Pons (tissue), 1 donor: ENCODE measurements at regions not wholly inside any gene's neighbourhood (a gene's known extent, or its start where the extent isn't known, plus 50 kb on each side); places are given as distances from the start of the nearest gene placed in this dataset.
A peak's percentile ranks its signal among the peaks of the same experiment; 100 is the strongest.
"Not testable (repeated sequence)": the region's sequence is repeated elsewhere in the genome, so short reads cannot be mapped to it uniquely, and the experiment has no call there.

Experiments used
- DNase-seq: peaks from one replicate; pipeline ENCODE4 v3.0.0-alpha.2; 2016; ENCODE audit warnings: low spot score

DNA sequence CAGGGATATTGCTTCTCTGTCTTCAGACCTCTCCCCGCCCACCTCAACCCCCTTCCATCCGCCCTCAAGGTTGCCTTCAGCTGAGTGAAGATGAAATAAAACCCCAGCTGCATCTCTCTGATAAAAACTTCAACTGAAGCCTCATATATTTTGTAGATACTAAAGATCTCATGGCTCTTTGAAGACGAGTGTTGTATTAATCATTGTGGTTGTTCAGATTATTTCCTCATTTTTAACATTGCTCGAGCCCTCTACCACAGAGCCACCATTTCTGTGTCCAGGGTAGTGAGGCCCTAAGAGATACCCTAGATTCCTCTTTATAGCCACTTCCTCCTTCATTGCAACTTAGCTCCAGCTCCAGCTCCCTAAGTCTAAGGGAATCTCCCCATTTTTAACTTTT lies 312.8 kb upstream of the ZNF507 start:
- no peak for DNase-seq

DNA sequence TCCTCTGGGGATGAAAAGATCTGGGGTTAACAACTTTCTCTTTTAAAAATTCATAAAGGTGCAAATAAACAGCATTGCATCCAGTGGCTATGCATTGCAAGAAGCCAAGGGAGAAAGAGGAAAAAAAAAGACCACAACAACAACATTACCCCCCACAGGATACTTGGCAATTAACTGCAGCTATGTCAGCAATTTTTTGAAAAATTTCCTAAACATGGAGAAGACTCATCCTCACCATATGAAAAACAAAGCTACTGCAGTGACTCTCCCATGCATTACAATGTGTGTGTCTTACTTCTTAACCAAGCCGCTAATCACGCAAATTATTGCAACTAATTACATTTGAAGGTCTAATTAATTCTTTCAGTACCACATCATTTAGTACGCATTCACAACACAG lies 309.8 kb upstream of the ZNF507 start:
- DNase-seq = no peak

DNA sequence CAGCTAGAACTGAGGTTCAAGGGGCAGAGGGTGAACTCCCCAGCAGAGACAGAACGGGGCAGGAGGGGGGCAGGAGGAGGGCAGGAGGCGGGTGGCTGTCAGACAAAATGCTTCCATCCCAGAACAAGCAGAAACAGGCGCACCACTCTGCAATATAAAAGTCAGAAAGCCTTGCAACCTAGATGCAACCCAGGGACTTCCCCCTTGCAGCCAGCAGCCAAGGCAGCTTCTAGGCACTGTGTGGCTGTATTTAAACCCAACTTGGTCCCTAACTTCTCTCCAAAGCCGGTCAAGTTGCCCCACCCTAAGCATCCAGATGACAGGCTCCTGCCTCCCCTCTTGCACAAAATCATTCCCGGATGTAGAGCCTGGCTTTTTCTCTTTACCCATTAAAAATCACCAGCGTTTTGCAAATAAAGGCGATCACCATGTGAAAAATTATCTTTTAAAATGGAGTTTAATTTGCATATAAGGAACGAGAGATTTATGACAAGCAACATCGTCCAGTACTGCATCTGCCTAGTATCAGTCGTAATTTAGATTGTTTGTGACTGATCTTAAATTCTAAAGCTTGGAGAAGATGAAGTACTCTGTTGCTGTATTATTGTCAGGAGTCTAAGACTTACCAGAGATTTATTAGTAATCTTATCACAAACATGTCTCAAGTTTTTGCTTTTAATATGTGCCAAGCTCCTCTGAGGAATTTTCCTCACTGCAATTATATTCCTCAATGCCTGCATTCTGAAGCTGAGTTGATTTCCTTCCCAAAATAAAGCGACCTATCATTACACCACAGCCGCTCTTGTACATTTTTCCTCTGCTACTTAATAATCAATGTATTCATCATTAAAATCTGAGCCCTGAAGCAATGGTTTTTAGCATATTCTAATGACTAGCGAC lies 307.1 kb upstream of the ZNF507 start:
- no peak for DNase-seq

- DNase-seq = no peak
Measured at GRCh38 chr19:32038961-32039360, 306.4 kb upstream of the ZNF507 start.

DNA sequence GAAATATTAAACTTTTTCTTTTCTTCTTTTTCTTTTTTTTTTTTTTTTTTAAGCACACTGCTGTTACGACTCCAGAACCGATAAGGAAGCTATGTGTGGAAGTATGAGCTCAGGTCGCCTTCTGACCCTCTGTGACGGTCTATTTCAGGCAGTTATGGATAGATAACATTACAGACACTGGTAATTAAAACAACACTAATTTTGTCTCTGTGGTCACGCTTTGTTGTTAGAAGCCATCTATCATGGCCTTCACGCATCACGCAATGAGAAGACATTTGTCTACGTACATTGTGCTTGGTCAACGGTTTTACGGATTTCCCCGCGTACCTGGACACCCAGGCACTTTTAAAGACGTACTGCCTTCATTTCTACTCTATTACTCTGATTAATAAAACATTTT lies 306.0 kb upstream of the ZNF507 start:
- DNase-seq = no peak

DNA sequence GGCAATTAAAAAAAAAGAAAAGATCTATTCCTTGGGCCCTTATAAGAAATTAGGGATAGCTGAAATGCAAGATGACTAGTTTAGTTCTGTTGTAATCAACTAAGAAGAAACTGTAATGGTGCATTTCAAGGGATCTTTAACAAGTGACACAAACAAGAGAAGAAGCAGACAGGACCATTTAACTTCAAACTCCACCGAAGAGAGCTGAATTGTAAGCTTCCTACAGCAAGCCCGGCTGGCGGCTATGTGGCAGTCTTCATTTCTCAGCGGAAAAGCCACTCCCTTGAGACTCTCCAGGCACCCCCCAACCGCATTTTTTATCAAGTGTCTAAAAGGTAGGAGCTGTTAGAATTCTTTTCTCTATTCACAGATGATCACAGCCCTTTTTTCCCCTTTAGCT lies 305.2 kb upstream of the ZNF507 start:
- DNase-seq = no peak

- DNase-seq = peak; percentile 36
Measured at GRCh38 chr19:32041681-32042292, 303.6 kb upstream of the ZNF507 start.

- DNase-seq = no peak
Measured at GRCh38 chr19:32047788-32048187, 297.6 kb upstream of the ZNF507 start.

GRCh38 chr19:32053376-32053775 lies 292.0 kb upstream of the ZNF507 start:
- no peak for DNase-seq

- no peak for DNase-seq
Measured at GRCh38 chr19:32053861-32054260, 291.5 kb upstream of the ZNF507 start.

DNA sequence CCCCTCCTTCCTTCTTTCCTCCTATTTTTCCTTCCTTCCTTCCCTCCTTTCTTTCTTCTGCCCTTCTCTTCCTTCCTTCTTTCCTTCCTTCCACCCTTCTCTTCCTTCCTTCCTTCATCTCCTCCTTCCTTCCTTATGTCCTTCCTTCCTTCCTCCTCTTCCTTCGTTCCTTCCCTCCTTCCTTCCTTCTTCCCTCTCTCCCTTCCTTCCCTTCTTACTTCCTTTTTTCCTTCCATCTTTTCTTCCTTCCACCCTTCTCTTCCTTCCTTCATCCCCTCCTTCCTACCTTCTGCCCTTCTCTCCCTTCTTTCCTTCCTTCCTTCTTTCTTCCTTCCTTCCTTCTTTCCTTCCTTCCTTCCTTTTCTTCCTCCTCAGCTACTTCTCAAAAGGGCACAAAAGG lies 287.3 kb upstream of the ZNF507 start:
- no peak for DNase-seq

GRCh38 chr19:32061315-32061714 lies 284.1 kb upstream of the ZNF507 start:
- DNase-seq = no peak

DNA sequence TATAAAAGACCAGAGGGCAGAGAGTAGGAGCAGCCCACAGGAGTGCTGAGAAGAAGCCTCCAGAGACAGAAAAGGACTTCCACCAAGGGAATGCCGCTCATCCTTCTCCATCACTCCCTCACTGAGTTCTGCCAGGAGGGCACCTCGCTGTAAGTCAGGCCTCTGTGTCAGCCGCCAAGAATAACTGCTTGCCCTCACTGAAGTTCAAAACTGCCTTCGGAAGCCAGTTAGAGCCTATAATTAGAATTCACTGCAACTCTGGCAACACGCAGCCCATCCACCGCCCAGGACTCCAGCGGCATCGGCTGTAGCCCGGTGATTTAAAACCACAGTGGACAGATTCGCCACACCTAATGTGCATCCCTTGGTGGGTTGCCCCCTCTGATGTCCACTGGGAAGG lies 281.8 kb upstream of the ZNF507 start:
- no peak for DNase-seq

GRCh38 chr19:32066056-32066455 lies 279.4 kb upstream of the ZNF507 start:
- DNase-seq = no peak

DNA sequence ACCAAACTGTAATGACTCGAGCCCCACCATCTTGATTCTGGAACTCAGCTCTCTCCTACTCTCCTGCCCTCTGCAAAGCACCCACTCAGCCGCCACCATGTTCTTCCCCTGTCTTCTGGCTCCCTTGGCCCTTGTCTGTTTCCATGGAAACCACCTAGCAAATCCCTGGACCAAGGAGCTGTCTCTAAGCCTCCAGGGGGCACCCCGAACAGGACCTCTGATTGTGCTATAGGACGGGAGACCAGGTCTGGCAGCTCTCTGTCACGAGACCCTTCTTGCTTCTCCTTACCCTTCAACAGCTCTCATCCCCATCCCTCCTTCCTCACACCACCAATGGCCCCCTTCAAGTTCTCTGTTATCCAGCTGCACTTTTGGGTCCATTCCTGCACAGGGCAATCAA lies 277.7 kb upstream of the ZNF507 start:
- no peak for DNase-seq

GRCh38 chr19:32068793-32069192 lies 276.6 kb upstream of the ZNF507 start:
- no peak for DNase-seq

DNA sequence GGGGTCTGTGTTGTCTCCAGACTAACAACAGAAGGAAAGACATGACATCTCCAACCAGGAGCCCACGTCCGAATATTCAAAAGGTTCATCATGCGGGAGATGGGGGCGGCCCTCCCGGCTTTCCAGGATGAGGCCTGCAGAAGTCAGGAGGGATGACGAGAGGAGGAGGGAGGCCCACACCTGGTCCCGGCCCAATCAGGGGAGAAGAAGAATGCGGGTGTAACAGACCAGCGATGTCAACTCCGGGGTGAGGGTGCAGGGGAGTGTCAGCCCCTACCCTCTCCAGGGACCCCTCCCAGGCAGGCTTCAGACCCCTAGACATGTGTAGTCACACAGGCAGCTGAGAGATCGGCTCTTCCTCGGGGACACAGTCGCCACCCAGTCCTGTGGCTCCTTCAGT lies 275.3 kb upstream of the ZNF507 start:
- no peak for DNase-seq

DNA sequence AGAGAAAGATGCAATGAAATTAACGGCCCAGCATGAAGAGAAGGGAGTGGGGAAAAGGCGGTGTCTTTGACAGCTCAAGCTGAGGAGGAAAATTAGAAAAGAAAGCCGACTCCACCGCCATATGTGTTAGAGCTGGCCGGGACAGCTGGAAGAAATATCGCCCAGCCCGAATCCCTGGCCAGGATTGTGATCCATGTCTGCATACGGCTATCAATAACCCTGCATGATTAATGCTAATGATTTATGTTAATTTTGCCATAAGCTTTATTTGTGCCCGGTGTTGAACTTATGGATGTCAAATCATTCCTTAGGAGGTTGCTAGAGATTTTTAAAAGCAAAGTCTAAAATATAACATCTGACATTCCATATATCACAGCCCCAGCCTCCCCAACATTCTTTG lies 263.4 kb upstream of the ZNF507 start:
- no peak for DNase-seq

- DNase-seq = not testable (repeated sequence)
Measured at GRCh38 chr19:32084756-32085363, 260.6 kb upstream of the ZNF507 start.

DNA sequence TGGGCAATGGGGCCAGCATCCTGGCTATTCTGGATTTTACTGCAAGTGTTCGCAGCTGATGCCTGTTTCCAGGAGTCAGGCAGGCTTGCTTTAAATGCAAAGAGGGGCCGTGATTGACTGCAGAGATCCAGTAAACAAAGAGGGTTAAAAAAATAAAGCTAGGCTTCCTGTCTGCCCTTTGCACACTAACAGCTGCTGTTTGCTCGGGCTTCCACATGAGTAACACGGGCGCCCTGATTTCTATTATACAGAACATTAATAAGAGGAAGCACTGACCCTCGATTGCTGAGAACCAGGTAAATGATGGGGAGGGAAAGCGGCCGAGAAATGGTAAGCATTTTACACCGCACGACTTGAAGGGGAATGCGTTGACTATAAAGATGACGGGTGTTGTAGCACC lies 254.2 kb upstream of the ZNF507 start:
- DNase-seq = no peak

DNA sequence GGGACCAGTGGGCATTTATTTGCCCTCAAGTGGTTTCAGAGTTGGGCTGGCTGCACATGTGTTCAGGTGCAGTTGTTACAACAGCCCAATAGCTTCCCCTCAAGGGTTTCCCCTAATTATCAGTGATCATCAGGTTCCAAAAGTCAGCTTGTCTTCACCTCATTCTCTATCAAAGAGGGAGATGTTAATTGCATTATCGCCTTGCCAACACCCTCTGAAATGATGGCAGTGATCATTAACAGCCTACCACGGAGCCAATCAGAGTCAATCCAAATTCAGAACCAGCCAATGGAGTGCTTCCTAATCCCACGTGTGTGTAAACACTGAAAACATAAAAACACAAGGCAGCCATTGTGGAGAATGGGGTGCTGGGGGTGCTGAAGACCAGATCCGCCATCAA lies 248.4 kb upstream of the ZNF507 start:
- no peak for DNase-seq

GRCh38 chr19:32097620-32098019 lies 247.8 kb upstream of the ZNF507 start:
- no peak for DNase-seq

- no peak for DNase-seq
Measured at GRCh38 chr19:32098968-32099367, 246.4 kb upstream of the ZNF507 start.
